NCI-H1417 treated with DMSO at 0.1 percent for 48 hours (cell line): ENCODE measurements at regions not wholly inside any gene's neighbourhood (a gene's known extent, or its start where the extent isn't known, plus 50 kb on each side); places are given as distances from the start of the nearest gene placed in this dataset.

Source experiments
- DNase-seq: peaks from one replicate; lab custom pipeline; 2025; lab: John Stamatoyannopoulos, UW

GRCh38 chr5:124232515-124232914, 513.9 kb downstream of the ZNF608 start:
- DNase-seq, result no peak

DNA sequence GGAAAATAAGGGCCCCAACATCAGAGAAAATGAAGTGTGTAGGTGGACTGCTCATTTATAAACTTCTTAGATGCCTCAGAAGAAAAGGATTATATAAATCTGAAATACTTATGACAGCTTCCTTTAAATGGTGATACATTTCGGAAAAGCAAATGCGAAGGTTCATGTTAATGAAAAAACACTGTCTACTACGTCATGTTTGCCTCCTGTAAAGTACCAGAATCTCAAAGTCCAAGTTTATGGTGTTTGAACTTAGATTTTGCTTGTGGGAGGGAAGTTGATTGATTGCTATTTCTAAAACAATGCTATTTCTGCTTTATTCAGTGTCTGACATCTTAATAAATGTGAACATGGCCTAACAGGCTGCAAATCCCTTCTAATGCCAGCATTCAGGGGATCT, 514.6 kb downstream of the ZNF608 start:
- no peak for DNase-seq

- DNase-seq, result no peak
Observed at GRCh38 chr5:124231230-124231629, 515.2 kb downstream of the ZNF608 start.

GRCh38 chr5:124230456-124230855, 516.0 kb downstream of the ZNF608 start:
- no peak for DNase-seq

DNA sequence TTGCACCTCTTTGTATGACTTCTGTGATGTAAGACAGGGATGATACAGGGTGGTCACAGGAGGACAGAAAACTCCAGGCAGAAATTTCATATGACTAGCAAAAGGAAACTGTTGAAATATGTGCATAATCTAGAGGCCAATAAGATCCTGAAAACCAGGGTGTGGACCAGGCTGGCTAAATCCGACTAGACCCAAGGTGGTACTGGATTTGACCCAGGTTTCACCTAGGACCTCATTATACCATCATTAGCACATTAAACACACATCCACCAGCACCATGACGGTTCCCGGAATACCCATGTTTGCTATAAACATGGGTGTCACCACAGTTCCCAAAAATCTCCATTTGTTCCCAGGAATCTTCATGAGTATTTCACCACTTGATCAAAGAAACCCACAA, 517.1 kb downstream of the ZNF608 start:
- no peak for DNase-seq

- DNase-seq, result no peak
Observed at GRCh38 chr5:124227914-124228313, 518.5 kb downstream of the ZNF608 start.

DNA sequence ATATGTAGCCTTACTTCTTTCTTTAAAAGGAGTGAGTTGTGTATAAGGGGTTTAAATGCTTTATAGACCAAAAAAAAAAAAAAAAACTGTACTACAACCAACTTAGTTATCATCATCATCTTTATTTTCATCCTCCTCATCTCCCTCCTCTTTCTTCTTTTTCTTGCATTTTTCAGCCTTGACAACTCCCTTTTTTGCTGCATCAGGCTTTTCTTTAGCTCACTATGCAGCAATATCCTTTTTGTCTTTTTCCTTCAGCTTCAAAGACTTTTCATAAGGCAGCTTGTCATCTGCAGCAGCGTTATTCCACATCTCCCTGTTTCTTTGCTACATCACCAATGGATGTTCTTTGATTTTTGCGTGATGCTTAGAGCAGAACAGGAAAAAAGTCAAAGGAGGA, 526.0 kb downstream of the ZNF608 start:
- DNase-seq, result no peak

DNA sequence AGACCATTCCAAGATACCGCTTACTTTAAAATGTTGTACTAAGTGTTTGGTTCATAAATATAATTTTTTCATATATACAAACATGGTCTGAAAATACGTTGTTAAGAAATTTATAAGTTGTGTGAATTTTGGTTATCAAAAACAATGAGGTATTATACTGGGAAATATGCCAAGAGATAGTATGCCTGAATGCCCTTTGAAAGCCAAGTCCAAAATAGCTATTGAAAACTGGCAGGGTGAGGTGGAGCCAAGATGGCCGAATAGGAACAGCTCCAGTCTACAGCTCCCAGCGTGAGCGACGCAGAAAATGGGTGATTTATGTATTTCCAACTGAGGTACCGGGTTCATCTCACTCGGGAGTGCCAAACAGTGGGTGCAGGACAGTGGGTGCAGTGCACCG, 533.5 kb downstream of the ZNF608 start:
- DNase-seq, result no peak

- DNase-seq, result no peak
Observed at GRCh38 chr5:124210111-124210910, 536.1 kb downstream of the ZNF608 start.

- DNase-seq, result no peak
Observed at GRCh38 chr5:124207118-124207517, 539.3 kb downstream of the ZNF608 start.

GRCh38 chr5:124206540-124206939, 539.9 kb downstream of the ZNF608 start:
- no peak for DNase-seq

DNA sequence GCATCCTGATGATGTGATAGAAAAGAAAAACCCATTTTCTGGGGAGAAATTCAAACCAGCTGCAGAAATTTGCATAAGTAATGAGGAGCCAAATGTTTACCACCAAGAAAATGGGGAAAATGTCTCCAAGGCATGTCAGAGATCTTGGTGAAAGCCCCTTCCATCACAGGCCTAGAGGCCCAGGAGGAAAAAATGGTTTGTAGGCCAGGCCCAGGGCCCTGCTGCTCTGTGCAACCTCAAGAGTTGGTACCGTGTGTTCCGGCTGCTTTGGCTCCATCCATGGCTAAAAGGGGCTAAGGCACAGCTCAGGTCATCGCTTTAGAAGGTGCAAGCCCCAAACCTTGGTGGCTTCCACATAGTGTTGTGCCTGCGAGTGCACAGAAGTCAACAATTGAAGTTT, 543.1 kb downstream of the ZNF608 start:
- DNase-seq, result no peak

DNA sequence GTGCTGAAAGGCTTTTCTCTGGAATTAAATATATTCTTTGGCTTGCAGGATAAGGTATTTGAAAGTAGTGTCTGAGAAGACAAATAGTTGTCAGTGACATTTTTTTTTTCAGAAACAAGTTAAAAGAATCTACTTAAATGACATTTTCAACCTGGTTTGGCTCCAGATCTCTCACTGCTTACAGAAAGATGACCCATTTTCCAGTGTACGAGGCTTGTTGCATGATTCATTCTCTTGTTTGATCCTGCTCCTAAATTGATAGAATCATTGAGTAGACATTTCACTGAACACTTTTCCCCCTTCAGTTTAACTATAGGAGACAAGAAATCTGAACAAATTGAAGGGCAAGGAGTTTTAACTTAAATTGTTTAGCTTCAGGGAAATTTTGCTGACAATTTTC, 546.1 kb downstream of the ZNF608 start:
- DNase-seq, result no peak

- DNase-seq, result no peak
Observed at GRCh38 chr5:124199893-124200292, 546.5 kb downstream of the ZNF608 start.

DNA sequence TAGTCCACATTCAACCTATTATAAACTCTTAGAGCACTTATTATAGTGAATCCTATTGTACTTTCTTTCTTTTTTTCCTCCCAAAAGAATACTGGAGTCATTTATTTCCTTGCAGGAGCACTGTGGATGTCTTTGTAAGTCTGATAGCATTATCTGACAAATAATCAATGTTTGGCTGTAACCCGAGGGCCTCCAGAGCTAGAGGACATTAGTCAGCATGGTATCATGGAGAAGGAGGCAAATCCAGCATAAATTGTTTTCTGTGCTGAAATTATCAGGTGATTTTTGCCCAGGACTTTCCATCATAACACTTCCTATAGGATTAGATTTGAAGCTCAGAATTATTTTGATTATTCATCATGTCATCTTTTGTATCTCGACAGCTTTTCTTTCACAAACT, 551.0 kb downstream of the ZNF608 start:
- no peak for DNase-seq

- DNase-seq, result no peak
Observed at GRCh38 chr5:124194282-124194681, 552.2 kb downstream of the ZNF608 start.

DNA sequence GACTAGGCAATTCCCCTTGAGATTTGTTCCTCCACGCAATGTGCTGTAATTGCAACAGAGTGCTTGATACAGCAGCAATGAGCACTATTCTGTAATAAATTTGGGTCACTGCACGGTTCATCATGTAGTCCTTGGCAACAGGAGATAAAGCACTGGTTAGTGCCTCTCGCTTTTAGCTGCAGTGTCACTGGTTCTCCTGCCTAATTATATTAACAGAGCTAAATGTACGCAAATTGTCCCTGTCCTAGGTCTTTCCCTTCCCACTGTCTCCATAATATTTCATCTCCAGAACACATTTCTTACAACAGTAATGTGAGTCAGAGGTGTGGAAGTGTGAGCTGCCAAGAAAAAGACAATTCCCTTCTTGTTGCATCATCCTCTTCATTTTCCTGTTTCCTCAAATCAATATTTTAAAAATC, 553.1 kb downstream of the ZNF608 start:
- no peak for DNase-seq

DNA sequence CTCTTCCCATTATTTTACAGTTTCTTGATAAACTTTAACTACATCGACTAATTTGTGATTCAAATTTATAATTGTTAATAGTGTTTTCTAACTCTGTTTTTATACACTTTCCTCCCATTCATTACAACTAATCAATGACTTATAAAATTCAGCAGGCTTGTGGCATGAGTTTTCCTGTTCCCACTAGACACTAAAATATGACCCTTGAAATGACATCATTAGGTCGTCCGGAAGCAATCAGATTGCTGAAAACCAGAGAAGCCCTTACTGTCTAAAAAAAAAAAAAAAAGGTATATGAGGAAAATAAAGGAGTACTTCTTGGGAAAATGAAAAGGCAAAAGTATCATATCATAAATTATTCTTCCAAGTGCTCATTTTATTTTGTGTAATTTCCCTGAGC, 553.7 kb downstream of the ZNF608 start:
- DNase-seq, result no peak

DNA sequence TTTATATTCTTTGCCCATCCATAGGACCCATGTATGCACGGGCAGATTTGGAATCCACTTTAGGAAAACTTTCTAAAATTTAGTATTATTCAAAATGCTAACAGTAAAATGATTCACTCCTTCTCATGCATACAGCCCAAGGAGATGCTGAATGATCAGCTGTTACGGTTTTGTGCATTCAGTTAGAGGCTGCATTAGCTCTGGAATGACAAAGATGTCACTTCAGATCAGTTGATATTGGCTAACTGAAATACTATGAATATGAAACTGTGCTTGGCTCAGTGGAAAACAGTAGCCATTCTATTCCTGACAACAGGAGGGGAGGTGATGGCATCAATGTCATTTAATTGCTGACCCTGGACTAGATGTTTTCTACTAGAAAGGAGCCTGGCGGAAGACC, 560.7 kb downstream of the ZNF608 start:
- no peak for DNase-seq

GRCh38 chr5:124182133-124182532, 564.3 kb downstream of the ZNF608 start:
- DNase-seq, result no peak

- no peak for DNase-seq
Observed at GRCh38 chr5:124180875-124181461, 565.5 kb downstream of the ZNF608 start.

- no peak for DNase-seq
Observed at GRCh38 chr5:124180299-124180874, 566.1 kb downstream of the ZNF608 start.

DNA sequence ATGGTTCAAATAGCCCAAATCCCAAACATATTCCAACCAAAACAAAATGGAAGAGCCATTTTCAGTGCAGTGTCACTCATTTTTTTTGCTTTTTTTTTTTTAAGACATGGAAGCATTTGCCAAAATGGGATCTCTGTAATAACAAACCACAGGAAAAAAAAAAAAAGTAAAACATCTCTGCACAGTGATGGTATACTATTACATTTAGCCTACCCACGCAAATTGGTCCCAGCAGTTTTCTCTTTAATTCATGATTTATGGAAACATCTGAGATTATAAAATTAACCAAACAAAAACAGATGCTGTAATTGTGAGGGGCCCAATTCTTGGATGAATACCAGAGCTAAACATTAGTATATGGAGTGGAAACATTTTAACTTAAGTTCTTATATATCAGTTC, 566.6 kb downstream of the ZNF608 start:
- DNase-seq, result no peak

- DNase-seq, result no peak
Observed at GRCh38 chr5:124178050-124178449, 568.4 kb downstream of the ZNF608 start.
